ENCODE measurements at regions not wholly inside any gene's neighbourhood (a gene's known extent, or its start where the extent isn't known, plus 50 kb on each side); places are given as distances from the start of the nearest gene placed in this dataset.
"Not testable (repeated sequence)": the region's sequence is repeated elsewhere in the genome, so short reads cannot be mapped to it uniquely, and the experiment has no call there.

DNA sequence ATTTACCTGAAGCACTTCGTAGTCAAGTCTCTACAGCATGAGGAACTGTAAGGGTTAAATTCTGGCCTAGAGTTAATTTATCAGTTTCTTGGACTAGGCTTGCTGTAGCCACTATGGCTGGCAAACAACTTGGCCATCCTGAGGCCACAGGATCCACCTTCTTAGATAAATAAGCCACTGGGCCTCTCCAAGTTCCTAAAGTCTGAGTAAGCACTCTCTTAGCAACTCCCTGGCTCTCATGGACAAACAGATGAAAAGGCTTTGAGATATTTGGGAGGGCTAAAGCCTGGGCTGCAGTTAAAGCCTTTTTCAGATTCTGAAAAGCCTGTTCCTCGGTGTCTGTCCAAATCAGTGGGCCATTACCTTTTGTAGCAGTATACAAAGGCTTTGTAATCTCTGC, 675.0 kb downstream of the TMEM121 start:
- DNase-seq (ENCODE audit: low spot score): no peak

DNA sequence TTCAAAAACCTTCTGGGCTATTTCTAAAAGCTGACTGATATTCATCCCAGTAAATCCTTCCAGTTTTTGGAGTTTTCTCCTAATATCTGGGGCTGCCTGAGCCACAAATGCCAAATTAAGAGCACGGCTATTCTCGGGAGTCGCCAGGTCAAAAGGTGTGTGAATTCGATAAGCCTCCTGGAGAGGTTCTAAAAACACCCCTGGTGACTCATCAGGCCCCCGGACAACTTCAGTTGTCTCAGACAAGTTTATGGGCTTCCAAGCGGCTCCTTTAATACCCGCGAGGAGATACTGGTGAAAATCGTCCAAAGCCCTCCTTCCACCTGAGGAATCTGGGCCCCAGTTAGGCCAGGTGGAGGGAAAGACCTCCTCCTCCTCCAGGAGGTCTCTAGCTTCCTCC, 677.1 kb downstream of the TMEM121 start:
- DNase-seq (ENCODE audit: low spot score): no peak

DNA sequence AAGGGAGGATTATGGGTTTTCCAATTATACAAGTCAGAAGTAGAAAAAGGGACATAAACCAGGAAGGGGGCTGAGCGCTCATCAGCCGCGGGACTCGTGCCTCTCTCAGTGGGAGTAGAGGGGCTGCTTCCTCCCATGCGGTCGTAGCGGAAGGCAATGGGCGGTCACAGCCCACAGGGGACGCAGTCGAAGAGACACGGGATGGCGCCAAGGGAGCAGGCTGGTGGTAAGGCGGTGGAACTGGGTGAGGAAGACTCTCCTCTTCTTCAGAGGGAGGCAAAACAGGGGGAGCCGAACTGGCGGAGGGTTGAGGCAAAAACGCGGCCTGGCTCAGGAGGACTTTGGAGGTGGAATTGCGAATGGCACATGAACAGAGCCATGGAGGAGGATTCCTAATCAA, 677.7 kb downstream of the TMEM121 start:
- no peak for DNase-seq (ENCODE audit: low spot score)

DNA sequence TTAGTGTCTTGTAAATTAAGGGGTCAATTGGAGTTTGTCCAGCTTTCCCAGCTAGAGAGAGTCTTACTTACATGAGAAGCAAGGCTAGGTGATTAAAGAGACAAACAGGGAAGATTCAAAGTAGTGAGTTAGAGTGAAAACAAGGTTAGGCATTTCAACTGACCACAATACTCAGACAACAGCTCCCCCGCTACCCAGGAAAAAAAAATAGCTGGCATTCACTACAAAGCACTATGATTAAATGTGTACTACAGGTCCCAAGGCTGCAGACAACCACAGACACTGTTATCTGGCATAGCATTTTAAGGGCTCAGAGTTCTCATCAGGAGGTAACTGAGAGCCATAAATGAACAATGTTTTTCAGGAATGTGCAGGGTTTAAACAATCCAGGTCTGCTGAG, 680.9 kb downstream of the TMEM121 start:
- no peak for DNase-seq (ENCODE audit: low spot score)

DNA sequence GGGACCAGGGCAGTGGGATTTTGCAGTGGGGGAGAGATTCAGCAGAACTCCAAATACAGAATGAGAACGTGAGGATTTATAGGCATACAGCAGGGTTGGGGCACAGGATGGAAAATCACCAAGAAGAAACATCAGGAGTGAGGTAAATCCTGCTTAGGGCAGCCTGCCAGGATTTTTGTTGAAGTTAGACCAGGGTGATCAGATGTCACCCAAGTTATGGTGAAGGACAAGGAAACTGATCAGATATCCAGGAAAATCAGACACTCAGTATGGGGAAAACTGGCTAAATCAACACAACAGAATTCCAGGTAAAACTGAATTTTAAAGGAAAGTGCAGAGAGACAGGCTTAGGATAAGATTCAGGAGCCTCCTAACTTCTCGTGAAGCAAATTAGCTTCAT, 682.4 kb downstream of the TMEM121 start:
- no peak for DNase-seq (ENCODE audit: low spot score)

DNA sequence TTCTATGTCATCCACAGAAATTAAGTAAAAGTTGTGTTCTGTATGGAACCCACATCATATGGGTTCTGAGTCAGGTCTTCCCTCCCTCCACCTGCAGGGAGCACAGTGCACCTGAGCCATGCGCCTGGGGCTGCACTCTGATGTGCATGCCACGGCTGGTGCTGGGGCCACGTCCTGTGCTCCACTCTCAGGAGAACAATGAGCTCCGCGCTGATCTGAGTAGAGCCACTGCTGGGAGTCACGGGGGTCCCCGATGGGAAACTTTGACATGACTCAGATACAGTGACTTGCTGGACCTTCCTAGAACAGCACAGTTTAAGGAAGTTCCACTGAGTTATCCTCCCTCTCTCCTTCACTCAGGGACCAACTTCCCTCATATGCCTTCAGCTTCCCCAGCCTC, 683.4 kb downstream of the TMEM121 start:
- no peak for DNase-seq (ENCODE audit: low spot score)

DNA sequence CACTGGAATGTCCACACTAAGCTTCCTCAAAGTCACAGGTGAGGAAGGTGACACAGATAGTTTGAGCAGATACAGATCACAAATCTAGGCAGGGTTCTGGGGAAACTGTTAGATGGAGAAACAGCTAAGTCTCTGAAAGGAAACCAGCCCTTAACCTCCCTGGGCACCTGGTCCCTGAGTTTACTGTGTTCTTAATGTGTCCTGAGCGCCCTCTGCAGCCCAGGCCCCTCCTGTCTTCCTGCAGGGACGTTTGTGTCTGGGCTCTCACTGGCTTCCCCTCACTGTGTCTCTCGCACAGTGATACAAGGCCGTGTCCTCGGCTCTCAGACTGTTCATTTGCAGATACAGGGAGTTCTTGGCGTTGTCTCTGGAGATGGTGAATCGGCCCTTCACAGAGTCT, 684.3 kb downstream of the TMEM121 start:
- DNase-seq (ENCODE audit: low spot score): peak; percentile 2

DNA sequence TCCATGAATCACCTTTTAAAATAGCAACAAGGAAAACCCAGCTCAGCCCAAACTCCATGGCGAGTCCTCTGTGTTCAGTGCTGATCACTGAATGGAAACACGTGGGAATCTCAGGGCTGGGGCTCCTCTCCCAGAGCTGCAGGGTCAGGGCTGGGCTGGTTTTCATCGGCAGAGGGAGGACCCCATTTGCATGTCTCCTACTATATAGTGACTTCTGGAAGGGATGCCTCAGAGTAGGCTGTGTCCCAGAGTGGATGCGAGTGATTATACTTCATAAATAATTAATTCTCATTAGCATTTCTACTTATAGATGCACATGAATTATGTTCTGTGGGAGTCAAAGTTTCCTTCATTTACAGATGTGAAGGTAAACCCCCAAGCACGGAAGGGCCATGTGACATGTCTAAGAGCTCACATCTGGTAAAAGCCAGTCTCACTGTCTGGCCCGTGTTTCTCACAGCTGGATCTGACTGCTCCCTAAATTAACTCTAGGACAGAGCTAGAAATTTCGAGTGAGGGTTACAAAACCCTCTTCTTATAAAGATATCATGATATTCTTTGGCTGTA, 685.0 kb downstream of the TMEM121 start:
- DNase-seq (ENCODE audit: low spot score): no peak

DNA sequence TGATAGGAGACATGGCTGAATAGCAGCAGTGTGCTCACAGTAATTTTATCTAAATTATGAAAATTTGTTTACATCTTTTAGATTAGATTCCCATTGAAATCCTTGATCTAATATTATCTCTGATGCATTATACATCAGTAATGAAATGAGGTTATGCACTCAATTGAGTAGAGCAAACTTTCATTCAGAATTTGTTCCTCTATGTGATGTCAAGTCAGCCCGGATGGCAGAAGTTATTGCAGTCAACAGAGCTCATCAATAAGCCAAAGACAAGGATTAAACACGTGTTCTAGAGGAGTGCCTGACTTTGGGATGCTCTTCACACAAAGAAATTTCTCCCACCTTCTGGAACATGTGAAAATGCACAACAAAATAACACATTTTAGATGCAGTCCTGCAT, 688.8 kb downstream of the TMEM121 start:
- no peak for DNase-seq (ENCODE audit: low spot score)

DNA sequence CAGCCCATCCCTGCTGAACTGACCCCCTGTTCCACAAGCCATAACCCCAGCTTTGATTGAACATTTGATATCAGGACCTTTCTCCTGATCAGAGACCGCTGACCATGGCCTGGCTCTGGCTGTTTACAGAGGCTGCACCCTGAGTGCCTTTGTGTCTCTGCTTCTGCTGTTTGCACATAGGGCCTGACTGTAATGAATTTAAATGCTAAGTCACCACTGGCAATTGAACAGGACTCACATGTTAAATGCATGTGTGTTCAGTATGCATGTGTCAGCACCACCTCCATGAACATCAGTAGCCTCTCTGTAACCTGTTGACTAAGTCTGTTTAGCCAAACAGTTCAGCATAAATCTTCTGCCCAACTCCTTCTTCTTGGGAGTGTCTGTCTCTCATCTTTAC, 690.3 kb downstream of the TMEM121 start:
- no peak for DNase-seq (ENCODE audit: low spot score)

DNA sequence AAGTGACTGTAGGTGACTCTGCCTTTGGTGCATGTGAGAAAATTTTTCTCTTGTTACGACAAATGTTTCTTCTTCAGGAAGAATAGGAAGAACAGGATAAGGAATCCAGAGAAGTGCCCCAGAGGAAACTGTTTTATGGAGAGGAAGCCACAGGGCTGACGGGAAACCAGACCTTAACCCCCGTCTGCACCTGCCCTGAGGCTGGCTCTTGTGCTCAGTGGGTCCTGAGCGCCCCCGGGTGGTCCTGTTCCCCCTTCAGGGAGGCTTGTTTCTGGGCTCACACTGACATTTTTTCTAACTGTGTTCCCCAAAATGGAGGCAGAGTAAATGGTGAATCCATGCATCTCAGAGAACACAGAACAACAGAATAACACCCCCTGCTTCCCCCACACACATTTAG, 691.8 kb downstream of the TMEM121 start:
- DNase-seq (ENCODE audit: low spot score): no peak

DNA sequence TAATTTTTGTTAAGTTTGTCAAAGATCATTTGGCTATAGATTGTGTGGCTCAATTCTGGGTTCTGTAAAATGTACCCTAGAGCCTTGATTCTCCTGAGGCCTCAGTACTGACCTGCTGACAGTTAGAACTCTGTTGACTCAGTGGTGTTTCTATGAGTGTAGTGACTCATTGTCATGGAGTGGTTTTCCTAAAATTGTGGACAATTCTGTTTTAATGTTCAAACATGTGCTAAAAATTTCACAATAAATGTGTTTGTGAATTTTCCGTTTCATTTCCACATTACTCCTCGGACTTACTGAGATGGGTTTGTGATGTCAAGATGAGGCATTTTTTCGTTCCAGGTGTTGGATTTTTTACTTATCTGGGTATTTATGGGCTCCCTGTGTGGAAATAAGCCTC, 695.9 kb downstream of the TMEM121 start:
- no peak for DNase-seq (ENCODE audit: low spot score)

DNA sequence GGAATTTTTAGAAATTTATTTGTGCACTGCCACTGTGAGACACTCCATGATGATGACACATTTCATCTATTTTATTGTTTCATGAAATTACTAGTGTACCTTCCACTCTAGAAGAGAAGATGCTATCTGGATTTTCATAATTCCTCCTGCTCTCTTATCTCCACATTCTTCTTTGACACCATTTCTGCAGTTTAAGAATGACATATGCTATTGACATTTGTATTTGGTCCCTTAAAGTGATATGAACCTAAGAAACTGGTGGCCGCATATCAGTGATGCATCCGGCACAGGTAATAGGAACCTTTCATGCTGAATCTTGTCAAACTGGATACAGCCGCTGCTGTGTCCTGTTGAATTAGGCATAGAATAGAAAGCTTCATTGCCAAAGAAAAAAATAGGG, 696.3 kb downstream of the TMEM121 start:
- no peak for DNase-seq (ENCODE audit: low spot score)

DNA sequence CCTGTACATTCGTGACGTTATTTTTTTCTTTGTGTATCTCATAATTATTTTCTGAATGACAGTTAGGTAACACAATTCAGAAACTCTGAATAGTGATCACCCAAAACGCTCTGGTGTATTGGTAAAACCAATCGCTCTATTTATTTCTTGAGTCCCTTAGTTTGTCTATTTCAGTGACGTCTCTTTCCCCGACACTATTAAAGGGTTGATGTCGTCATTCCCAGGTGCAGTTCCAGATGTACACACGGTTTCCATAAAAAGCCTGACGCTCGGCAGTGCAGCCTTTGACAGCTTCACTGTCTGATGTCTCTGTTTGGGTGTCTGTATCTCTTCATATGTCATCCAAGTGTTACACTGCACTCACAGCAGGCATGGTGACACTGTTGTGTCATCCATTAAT, 701.4 kb downstream of the TMEM121 start:
- DNase-seq (ENCODE audit: low spot score): no peak

DNA sequence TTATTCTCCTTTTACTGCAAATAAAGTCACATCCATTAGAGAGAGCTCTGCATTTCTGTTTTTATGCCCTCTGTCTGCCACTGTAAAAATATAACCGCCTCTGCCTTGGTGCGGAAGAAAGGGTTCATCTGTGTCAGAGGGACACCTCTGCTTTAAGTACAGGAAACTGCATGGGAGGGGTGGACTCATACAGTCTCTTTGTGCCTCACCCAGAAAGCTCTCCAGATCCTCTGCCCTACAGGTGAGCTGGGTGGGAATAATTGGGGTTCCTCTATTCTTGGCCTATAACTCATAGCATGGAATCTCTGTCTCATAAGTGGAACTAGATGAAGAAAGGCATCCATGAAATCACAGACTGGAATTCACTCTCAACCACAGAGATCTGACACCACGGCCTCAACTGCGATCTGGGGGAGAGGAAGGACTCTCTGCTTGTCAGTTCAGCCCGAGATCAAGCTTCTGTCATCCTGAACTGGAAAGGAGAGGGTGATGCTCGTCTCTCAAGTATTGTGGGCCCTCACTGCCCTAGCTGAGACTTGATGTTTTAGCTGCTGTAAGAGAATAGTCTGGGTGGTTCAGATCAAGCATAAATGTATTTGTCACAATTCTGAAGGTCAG, 702.3 kb downstream of the TMEM121 start:
- DNase-seq (ENCODE audit: low spot score): no peak

DNA sequence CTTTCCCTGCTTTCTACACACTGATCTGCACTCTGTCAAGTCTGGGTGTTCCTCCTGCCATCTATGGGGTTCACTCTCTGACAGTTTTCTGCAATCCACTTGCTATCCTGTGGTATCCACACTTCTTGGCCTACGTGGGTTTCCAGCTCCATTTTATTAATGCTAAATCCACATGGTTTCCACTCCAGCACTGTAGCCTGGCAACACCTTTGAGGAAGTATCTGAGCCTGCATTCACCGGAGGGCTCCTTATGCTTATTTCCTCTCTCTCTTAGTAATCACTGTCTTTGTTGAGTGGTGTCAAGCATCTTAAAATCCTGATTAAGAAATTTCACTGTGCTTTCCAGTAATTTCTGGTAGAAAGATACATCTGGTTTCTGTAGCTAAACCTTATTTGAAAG, 703.7 kb downstream of the TMEM121 start:
- no peak for DNase-seq (ENCODE audit: low spot score)

DNA sequence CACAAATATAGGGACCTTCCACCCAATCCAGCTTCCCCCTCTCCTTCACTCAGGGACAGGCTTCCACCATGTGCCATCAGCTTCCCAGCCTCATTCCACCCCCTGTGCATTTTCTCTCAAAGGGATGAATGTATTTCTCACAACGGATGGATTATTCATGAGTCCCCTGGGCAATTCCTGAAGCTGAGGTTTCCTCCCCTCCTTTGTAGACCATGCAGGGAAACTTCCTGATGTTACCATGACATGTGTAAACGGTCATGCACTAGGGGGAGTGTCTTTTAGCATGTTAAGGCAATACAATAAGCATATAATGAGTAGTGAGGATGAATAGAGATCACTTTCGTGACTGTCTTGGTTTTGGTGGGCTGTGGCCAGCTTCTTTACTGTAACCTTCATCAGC, 706.8 kb downstream of the TMEM121 start:
- not testable (repeated sequence) for DNase-seq (ENCODE audit: low spot score)

DNA sequence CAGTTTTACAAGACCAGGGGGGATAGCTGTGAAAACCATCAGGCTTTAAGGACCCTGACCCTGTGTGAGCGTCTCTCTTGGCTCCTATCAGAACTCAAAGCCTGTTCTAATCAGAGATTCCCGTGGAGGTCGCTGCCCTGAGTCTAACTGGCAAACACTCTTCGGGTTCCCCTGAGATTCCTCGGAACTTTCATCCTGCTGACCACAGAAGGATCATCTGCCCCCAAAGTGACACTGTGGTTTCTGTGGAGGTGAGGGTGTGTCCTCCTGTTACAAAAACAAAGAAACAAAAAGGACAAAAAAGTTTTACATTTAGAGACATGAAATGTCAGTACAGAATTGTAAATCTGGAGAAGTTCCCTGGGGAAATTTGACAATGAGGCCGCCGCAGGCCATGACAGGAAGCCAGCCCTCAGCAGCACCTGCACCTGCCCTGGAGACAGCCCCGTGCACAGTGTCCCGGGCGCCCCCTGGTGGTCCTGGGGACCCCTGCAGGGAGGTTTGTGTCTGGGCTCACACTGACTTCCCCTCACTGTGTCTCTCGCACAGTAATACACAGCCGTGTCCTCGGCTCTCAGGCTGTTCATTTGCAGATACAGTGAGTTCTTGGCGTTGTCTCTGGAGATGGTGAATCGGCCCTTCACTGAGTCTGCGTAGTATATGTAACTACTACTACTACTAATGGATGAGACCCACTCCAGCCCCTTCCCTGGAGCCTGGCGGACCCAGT, 708.3 kb downstream of the TMEM121 start:
- not testable (repeated sequence) for DNase-seq (ENCODE audit: low spot score)

DNA sequence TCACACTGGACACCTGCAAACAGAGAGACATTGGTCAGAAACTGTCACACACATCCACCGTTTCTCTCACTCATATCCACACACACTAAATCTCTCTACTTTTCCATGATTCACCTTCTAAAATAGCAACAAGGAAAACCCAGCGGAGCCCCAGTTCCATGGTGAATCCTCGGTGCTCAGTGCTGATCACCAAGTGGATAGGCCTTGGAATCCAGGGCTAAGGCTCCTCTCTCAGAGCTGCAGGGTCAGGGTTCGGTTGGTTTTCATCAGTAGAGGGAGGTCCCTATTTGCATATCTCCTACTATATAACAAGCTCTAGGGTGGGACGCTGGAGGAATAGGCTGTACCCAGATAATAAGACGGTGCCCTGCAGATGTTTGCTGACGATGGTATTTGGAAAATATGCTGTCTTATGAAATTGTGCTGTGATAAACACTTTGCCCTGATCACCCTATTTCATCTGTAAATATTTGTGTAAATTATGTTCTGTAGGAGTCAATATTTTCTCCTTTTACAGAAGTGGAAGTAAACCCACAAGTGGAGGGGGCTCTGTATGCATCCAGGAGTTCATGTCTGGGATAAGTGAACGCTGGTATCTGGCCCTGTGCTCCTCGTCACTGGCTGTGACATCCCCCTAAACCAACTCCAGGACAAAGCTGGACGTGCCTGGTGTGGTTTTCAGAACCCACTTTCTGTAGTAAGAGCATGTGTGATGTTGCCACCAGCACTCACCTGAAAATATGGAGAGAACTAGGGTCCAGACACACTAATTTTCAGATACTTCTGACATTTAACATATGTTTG, 709.2 kb downstream of the TMEM121 start:
- DNase-seq (ENCODE audit: low spot score): no peak

DNA sequence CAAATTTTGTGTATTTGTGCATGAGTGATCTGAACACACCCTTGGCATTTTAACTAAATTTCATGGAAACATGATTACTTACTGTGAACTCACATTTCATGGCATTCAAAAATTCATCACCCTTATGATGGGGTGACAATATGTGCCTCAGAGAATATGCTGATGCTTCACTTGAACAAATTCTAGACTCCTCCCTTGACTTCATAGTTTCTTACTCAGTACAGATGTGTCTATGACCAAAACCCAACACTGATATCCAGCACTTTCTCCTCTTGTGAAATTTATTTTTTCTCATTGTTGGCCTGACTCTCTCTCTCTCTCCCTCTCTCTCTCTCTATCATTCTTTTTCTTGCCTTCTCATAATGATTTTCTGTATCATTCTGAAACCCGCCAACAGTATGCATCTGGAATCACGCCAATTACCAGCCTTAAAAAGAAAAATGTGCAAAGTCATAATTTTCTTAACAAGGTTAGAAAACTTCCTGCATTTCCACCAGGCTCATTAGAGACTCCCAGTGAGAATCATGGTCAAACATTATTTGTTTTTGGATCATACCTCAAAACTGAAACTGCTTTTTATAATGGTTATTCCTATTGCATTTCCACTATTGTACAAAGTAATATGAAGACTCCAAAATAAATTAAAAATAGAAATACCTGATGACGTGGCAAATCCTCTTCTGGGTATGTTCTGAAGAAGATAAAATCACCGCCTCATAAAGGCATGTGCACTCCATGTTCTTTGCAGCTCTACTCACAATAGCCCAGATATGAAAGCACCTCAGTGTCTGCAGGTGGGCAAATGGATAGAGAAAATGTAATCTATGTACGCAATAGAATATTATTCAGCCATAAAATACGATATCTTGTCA, 722.2 kb downstream of the TMEM121 start:
- DNase-seq (ENCODE audit: low spot score): no peak

DNA sequence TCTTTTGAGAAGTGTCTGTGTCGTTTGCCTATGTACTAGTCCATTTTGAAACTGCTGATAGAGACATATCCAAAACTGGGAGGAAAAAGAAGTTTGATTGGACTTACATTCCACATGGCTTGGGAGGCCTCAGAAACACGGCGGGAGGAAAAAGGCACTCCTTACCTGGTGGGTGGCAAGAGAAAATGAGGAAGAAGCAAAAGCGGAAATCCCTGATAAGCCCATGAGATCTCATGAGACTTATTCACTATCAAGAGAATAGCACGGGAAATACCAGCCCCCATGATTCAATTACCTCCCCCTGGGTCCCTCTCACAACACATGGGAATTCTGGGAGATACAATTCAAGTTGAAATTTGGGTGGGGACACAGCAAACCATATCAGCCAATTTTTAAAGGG, 727.6 kb downstream of the TMEM121 start:
- DNase-seq (ENCODE audit: low spot score): not testable (repeated sequence)

DNA sequence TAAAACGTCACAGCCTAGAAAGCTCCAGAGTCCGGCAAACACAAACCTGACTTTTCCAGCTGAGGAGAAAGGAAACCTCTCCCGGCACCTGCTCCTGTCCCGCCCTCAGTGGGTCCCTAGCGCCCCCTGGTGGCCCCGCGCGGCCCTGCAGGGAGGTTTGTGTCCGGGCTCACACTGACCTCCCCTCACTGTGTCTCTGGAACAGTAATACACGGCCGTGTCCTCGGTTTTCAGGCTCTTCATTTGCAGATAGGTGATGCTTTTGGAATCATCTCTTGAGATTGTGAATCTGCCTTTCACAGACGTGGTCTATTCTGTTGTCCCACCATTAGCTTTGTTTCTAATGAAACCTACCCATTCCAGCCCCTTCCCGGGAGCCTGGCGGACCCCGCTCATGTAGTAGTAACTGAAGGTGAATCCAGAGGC, 731.2 kb downstream of the TMEM121 start:
- DNase-seq (ENCODE audit: low spot score): peak; percentile 28
